ENCODE measurements at regions not wholly inside any gene's neighbourhood (a gene's known extent, or its start where the extent isn't known, plus 50 kb on each side); places are given as distances from the start of the nearest gene placed in this dataset.

DNA sequence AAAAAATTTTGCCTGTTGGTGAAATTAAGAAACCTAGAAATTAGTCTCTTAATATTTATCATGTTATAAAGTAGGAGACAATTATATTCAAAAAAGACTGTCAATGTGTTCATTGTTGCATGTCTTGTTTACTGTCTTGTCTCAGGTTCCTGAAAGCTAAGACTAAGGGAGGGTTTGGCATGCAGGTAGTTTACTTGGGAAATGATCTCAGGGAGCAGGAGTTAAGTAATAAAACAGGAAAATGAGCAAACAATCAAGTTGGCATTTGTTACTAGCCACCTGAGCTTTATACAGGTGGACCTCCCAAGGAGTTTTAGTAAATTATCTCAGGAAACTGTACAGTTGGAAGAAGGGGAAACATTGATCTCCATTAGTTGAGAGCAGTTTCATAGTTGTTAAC lies 188.0 kb upstream of the MDGA2 start:
- no peak for DNase-seq (ENCODE audit: low spot score)

DNA sequence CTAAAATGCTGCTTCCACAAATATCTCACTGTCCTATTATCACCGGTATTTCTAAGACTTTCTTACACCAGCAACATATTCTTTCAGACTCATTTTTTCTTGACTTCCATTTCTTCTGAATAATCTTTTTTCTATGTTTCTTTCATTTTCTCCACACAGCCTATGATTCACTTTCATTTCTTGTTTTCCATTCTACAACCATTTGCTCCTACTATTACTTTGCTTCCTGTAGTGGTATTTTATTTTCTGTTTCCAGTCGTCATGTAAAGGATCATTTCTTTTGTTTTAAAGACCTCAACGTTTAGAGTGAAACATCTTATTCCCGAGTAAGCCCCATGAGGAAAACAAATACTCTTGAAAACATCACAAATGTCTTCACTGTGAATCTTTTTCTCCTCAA lies 182.2 kb upstream of the MDGA2 start:
- no peak for DNase-seq (ENCODE audit: low spot score)

DNA sequence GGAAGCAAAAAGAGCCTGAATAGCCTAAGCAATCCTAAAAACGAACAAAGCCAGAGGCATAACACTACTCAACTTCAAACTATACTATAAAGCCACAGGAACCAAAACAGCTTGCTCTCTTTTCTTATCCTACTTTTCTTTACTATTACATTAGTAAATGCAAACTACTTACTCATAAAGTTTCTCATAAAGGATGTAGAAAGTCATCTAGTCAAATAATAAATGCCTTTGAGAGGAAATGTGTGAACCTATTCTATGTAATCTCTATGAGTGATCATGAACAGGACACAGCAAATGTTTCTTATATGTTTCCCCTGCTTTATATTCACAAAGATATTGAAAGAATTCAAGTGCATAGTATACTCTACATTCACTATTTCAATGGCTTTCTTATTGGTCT lies 176.9 kb upstream of the MDGA2 start:
- no peak for DNase-seq (ENCODE audit: low spot score)

DNA sequence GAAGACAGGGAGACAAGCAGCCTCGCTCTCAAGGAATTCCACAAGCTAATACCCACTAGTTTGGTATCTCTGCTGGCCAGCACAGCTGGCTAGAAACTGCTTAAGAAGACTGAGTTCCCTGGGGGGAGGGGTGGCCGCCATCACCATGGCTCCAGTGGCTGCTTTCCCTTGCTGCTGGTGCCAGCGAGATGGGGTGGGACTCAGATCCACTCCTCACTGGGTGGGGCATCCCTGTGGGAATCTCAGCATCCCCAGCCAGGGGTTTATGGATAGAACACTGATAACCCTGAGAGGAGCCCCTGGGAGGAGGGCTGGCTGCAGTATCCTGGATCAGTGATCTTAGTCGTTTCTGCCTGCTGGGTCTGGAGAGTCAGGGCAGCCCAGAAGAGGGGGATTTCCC lies 170.6 kb upstream of the MDGA2 start:
- no peak for DNase-seq (ENCODE audit: low spot score)

DNA sequence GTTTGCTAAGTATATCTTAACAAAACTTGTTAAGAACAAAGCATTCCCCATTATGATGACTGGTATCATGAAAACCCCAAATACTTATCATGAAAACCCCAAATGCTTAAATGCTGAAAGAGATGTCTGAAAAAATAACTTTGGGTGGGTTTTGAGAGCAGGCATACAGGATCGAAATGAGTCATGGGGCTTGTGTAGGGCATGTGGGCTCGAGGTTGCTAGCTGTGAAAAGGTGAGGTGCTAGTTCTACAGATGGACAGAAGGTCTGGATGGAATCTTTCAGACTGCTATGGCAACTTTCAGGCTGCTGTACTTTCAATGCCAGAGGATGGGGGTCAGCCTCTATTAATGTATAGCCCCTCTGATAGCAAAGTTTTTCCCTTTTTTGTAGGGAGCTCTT lies 167.8 kb upstream of the MDGA2 start:
- no peak for DNase-seq (ENCODE audit: low spot score)

DNA sequence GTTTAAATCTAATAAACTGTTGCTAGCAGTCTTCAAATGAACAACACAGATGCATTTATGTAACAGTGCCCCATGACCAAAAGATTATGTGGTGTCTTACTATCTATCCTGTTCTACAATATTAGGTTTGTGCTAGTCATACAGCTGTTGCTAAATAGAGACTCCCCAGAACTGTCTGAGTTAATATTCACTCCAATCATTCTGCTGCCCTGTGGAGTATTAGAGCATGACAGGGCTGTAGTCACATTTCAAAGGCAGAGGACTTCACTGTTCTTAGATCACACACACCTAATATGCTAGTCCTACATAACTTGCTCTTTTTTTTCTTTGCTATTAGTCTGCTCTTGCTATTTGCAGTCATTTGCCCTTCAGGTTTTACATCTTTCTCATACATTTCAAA lies 157.6 kb upstream of the MDGA2 start:
- DNase-seq (ENCODE audit: low spot score) = no peak

DNA sequence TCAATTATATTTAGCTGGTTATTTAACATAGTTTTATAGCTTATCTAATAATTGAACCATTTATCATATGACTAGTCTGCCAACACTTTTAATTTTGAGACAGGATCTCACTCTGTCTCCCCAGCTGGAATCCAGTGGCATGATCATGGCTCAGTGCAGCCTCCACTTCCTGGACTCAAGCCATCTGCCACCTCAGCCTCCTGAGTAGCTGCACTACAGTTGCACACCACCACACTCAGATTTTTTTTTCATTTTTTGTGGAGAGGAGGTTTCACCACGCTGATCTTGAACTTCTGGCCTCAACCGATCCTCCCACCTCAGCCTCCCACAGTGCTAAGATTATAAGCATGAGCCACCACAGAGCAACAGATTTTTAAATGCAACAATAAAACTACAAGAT lies 151.4 kb upstream of the MDGA2 start:
- no peak for DNase-seq (ENCODE audit: low spot score)

DNA sequence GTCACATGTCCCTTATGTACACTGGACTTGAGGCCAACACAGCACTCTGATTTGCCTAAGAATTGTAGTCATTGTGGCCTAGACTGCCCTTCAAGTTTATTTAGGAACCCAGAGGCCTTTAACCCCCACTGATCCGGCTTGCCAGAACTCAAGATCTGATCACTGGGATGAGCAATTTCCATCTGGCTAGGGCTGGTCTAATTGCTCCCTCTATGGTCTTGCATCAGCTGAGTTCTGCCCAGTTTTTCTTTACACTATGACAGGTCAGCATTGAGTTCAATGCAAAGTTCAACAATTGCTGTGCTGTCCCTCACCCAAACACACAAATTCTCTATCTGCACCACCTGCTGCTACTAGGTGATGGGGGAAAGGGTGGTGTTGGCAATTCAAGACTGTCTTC lies 146.9 kb upstream of the MDGA2 start:
- DNase-seq (ENCODE audit: low spot score) = no peak

DNA sequence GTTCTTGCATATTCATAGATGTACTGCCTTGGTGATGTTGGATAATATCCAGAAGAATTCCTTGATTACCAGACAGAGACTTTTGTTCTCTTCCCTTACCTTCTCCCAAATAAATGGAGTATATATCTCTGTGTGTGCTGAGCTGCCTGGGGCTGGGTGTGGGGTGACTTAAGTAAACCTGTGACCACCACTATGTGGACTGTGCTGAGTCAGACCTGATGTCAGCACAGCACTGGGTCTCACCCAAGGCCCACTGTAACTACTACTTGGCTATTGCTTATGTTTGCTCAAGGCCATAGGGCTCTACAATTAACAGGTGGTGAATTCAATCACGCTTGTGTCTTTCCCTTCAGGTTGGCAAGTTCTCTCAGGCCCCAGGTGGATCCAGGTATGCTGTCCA lies 145.7 kb upstream of the MDGA2 start:
- DNase-seq (ENCODE audit: low spot score) = no peak

DNA sequence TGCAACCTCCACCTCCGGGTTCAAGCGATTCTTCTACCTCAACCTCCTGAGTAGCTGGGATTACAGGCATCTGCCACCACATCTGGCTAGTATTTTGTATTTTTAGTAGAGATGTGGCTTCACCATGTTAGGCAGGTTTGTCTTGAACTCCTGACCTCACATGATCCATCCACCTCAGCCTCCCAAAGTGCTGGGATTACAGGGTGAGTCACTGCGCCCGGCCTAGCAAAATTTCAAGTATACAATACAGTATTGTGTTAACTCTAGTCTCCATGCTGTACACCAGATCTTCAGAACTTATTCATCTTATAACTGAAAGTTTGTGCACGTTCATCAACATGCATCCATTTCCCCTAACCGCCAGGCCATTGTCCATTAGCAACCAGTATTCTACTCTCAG lies 115.1 kb upstream of the MDGA2 start:
- DNase-seq (ENCODE audit: low spot score) = no peak

DNA sequence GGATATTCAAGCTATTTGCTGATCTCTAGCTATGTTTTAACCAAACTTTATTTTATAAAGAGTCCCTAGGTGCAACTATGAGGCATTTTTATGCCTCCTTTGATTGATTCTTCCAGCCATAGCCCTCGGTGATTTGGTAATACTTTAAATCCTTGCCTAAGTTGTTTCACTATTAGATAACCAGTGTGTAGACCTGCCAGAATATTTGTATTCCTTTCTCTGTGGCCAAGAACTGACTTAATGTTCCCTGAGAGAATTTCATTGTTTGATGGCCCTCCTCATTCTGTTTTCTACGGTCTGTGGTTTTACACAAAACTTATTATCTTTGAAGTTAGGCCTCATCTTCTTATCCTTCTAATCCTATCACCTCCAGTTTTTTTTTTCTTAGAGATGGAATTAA lies 109.7 kb upstream of the MDGA2 start:
- no peak for DNase-seq (ENCODE audit: low spot score)

DNA sequence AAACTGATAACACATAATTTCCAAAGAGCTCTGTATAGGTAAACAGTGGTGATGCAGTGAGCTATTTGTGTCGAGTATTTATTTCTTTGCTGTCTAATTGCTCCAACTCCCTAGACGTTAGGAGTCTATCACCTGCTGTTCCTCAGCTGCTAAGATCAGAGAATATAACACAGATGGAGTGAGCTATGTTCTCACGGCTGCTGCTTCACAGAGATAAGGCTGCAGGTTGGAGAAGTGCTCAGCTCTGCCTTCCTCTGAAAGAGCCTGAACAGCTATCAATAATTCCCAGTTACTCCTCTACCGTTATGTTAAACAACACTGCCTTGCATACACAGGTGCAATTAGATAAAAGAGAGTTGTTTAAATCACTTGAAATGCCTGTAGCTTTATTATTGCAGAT lies 103.2 kb upstream of the MDGA2 start:
- DNase-seq (ENCODE audit: low spot score) = no peak

DNA sequence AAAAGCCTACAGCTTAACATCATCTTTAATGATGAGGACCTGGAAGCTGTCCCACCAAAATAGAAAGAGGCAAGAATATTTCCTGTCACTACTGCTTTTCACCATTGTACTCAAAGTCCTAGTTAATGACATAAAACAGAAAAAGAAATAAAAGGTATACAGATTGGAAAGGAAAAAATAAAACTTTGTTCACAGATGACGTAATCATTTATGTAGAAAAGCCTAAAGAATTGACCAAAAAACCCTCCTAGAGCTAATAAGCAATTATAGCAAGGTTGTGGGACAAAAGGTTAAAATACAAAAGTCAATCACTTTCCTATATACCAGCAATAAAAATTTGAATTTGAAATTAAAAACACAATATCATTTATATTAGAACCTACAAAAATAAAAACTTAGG lies 97.2 kb upstream of the MDGA2 start:
- DNase-seq (ENCODE audit: low spot score) = no peak

DNA sequence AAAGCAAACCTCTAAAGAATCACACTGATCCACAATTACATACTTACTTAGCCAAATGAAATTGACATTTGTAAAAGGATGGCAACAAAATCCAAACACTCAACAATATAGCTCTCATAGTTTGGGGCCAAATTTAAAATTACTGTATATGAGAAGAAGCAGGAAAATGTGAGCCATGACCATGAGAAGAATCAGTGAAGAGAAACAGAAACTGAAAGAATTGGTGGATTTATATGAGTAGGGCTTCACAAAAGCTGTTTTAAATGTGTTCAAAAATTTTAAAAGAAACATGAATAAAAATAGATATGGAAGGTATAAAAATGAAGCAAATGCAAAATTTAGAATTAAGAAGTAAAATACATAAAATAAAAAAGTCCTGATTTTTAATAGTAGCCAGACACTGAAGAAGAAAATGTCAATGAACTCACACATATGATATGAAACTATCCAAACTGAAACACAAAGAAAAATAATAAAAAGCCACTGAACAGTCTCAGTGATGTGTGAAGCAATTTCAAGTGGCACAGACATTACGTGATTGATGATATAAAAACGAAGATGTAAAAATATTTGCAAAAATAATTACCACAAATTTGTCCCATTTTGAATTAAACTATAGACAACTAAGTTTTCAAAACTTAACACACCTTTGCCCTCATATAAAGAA lies 87.9 kb upstream of the MDGA2 start:
- DNase-seq (ENCODE audit: low spot score) = no peak

DNA sequence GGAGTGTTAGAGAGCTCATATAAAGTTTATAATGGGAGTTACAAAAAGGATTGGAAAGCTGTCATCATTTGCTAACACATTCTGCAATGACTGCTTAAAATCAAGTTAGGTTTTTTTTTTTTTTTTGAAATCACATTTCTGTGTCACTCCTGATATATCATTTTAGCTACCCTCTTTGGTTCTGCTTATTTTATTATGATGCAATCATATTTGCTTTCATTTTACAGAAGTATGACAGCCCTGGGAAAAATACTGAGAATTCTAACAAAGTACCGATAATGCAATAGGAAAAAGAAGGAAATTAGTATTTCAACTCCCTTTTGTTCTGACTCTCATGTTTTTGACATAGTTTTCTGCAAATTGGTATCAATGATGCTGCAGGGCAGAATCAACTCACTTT lies 71.6 kb upstream of the MDGA2 start:
- DNase-seq (ENCODE audit: low spot score) = no peak

DNA sequence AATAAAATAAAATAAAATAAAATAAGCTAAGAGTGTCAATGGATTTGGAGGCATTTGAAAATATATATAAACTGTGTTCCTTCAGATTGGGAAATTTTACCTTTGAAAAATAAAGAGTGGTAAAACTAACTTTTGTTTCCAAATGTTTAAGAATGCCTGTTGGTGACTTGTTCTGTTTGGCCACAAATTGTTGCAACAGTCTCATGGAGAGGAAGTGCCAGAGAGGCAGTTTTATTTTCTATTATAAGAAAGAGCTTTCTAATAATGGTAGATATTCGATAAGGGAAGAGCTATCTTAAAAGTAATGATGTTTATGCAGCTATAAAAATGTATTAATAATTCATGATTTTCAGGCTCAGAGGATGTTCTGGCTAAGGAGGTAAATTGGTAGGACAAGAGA lies 68.8 kb upstream of the MDGA2 start:
- DNase-seq (ENCODE audit: low spot score) = no peak

DNA sequence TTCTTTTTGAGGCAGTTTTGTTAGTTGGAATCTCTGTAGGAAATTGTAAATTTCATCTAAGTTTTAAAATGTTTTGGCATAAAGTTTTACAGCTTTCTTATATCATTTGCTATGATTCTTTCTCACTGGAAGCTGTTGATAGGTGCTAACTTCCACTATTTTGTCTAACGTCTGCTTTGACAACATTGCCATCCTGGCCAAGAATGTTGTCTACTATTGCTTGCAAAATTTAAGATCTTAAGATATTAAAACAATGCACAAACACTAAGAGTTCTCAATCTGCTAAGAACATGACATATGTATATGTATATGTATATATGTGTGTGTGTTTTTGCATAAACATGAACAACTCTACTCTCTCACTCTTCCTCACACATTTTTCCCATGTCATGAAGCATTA lies 64.1 kb upstream of the MDGA2 start:
- DNase-seq (ENCODE audit: low spot score) = no peak

DNA sequence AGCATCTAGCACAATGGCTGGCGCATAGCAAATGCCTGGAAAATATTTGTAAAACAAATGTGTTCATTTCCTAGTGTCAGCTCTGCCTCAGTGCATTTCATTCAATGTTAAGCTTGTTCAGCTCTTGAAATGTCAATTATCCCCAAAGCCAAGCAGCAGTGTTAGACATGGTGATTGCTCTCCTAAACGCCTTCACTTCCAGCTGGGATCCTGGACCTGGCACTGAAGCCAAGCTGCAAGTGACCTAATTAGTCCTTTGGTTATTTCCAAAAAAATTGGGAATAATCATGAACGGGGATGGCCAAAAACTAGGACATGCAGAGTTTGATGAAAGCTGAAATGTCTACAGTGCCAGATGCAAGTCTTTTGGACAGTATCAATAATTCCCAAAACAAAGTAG lies 54.9 kb upstream of the MDGA2 start:
- no peak for DNase-seq (ENCODE audit: low spot score)

All from left forelimb (tissue), 1 donor.